ENCODE measurements at regions not wholly inside any gene's neighbourhood (a gene's known extent, or its start where the extent isn't known, plus 50 kb on each side); places are given as distances from the start of the nearest gene placed in this dataset.

DNA sequence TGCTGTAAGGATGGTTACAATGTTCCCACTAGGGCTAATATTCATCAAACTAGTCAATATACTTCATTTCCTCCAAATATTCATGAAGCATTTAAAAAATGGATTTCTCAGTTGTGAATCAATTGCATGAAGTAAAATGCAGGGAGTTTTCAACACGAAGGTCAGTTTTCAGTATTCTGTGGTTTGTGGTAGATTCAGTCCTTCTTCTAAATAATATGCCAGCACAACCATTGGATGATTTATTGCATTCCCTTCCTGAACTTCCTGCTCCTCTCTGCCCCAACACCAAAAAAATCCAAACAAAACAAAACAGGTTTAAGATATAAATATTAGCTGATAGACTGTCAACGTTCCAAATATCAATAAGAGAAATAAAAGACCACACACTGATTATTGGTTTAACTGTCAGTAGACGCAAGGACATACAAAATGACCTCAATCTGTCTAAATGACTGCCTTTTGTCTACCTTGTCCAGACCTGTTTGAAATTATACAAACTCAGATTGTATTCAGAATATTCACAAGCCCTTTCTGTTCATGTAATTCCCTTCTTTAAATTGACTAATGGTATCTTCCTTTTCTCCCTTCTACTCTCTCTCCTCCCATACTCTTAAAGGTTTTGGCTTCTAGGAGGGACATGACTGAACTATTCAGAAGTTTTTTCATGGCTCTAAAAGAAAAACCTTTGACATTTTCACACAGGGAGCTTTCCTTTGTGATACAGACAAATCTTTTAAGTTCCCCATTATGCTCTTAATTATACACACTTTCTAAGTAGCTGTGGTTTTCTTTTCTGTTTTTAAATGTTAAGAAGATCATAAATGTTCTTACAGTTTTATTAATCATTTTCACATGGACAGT lies 92.6 kb upstream of the STT3B start:
- DNase-seq = no peak

DNA sequence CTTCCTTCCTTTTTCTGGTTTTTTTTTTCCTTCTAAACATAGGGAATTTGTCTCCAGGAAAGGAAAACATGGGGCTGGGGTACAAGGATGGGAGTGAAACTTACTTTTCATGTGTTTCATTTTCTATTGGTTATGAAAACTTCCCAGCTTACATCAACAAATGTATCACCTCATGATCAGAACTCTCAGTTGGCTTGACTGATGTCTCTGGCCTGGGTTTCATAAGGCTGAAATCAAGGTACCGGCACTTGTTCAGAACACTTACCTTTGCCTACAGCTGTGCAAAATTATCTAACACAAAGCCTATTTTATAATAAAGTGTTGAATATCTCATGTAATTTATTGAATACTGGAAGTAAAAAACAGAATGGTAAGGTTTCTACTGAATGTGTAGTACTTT lies 91.8 kb upstream of the STT3B start:
- DNase-seq = no peak

DNA sequence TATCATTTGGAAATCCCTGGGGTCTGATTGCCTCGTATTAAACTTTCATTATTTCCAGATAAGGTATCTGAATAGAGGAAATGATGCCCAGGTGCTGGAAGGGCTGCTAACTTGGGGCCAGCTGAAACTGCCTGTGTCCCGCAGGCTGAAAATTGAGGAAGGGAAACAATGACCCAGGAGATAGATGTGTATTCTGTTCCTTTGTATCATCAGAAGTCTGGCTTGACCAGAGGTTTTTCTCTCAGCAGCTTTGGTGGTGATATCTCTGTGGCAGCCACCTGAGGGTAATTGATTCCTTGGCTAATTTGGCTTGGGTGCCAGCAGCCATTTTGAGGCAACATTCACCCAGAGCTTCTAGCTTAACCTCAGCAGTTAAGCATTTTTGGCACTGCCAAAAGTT lies 90.0 kb upstream of the STT3B start:
- DNase-seq = no peak

GRCh38 chr3:31444220-31445142 lies 88.2 kb upstream of the STT3B start:
- no peak for DNase-seq

DNA sequence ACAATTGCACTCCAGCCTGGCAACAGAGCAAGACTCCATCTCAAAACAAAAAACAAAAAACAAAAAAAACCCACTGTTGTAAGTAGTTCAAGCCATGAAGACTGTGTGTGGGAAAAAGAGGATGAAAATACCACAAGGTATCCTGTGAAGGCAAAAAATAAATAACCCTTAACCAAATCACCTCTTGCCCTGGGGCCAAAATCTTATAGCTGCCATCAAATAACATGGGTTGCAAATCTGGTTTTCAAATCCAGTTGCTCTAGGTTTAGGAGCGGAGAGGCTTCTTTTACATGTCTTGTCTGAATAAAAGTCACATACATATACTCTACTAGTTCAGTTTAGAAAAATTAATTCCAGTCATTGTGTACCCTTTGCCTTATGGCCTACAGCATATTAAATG lies 87.0 kb upstream of the STT3B start:
- no peak for DNase-seq

GRCh38 chr3:31448035-31448881 lies 84.5 kb upstream of the STT3B start:
- DNase-seq = peak; percentile 26

GRCh38 chr3:31448882-31449243 lies 83.9 kb upstream of the STT3B start:
- DNase-seq = no peak

- no peak for DNase-seq
Observed at GRCh38 chr3:31449318-31449717, 83.4 kb upstream of the STT3B start.

GRCh38 chr3:31450345-31450744 lies 82.4 kb upstream of the STT3B start:
- no peak for DNase-seq

GRCh38 chr3:31452495-31453106 lies 80.1 kb upstream of the STT3B start:
- DNase-seq = no peak

DNA sequence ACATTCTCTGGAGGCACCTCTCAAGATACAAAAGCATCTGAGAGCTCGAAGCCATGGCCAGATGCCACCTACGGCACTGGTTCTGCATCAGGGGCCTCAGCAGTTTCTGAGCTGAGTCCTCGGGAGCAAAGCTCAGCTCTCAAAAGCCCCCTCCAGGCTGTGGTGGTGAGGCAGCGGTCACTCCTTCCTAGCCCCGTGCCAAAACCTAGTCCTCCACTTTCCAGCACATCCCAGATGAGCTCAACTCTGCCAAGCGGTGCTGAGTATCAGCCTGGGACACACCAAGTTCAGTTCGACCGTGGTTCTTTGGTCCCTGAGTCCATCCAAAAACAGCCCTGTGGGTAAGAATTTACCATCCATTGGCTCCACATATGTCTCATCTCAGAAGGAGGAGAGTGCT lies 79.3 kb upstream of the STT3B start:
- no peak for DNase-seq

- no peak for DNase-seq
Observed at GRCh38 chr3:31455524-31455923, 77.2 kb upstream of the STT3B start.

DNA sequence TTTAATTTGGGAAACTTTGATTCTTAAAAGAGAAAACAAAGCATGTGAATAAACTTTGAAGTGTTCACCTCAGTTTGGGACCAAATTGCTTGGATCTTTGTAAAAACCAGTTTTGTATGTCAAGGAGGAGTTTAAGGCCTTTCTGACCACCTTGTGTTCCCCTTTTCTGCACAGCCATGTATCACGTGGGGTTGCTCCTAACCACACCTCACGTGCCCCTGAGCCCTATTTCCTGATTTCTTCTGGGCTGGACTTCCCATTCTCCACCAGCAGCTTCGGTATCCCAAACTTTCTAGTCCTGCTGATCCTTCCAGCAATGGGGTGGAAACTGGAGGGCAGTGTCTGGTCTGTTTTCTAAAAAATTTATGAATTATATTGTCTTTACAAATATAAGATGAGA lies 76.4 kb upstream of the STT3B start:
- peak; percentile 2 for DNase-seq

DNA sequence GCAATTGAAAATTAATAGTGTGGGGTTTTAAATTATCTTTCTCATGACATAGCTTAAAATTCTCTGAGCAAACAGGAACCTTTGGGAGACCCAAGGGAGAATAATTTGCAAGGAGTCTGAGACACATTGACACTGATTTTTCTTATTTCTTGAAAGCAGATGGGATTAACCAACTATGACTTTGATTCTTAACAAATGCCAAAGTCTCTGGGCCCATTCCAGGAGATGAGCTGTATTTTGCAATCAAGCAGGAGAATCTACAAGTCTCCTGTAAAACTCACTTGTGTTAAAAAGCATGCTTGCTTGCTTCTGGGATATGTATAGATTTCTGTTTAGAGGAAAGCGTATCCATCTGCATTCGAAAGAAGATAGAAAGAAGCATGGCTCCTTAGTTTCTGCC lies 71.3 kb upstream of the STT3B start:
- DNase-seq = no peak

- peak; percentile 41 for DNase-seq
Observed at GRCh38 chr3:31462050-31462569, 70.6 kb upstream of the STT3B start.

GRCh38 chr3:31465999-31466398 lies 66.7 kb upstream of the STT3B start:
- no peak for DNase-seq

DNA sequence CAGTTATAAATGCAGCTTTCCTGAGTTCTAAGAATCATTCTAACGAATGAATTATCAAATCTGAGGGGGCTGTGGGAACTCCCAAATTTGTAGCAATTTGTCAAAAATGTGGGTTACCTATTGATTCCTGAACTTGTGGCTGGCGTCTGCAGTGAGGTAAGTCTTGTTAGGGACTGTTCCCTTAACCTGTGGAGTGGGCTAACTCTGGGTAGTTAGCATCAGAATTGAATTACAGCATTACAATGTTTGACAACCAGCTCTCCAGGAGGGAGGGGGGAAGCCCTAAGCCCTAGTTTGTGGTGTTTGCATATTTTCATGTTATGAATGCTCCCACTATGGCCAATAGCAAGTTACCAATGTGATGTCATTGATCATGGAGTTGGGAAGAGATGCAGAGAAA lies 65.9 kb upstream of the STT3B start:
- no peak for DNase-seq

DNA sequence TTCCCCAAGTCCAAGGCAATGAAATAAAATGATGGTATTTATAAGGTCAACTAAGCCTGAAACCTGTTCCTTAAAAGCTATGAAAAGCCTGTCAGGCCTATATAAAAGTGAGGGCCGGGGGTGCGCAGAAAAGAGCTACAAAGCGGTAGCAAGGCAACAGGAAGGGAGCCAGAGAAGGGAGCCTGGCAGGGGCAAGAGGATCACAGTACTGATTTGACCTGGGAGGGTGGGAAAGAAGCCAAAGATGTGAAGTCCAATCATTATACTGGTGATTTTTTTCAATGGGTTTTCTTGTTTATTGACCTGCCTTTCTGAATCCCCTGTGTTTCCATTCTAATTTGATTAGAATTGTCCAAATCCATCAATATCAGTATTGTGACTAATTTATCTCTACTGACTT lies 64.3 kb upstream of the STT3B start:
- DNase-seq = no peak

DNA sequence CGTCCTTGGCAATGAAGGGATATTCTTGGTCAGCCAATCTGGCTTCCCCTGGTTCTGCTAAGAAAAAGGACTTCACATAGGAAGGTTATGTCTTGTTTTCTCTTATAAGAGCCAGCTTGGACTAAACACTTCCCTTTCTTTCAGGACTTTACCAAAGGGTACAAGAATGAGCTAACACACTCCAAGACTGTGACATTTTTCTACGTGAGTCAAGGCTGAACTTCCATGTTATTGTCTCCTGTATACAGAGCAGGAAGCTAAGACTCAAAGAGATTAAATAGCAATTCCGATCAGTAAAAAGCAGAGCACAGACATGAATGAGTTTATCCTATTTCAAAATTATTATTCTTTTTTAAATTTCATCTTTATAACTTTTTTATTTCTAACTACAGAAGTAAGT lies 63.3 kb upstream of the STT3B start:
- DNase-seq = no peak

GRCh38 chr3:31472479-31473390 lies 60.0 kb upstream of the STT3B start:
- DNase-seq = no peak

GRCh38 chr3:31476209-31476608 lies 56.5 kb upstream of the STT3B start:
- no peak for DNase-seq

Data from CD4-positive, alpha-beta T cell treated with Interferon gamma for 1 hour (primary cell).